ENCODE measurements at regions not wholly inside any gene's neighbourhood (a gene's known extent, or its start where the extent isn't known, plus 50 kb on each side); places are given as distances from the start of the nearest gene placed in this dataset.
A peak's percentile ranks its signal among the peaks of the same experiment; 100 is the strongest.

GRCh38 chr13:89153941-89154340 lies 1482.8 kb downstream of the SLITRK5 start:
- no peak for TF ChIP-seq CTCF (IDR thresholded peaks at IDR 0.05)
- intact Hi-C loops (cut with DNase I) = no loop called here
- Histone ChIP-seq H3K27me3 (no peaks in the 10 kb centered on the region), H3K36me3 (no peaks in the 10 kb centered on the region), H3K4me3 (no peak overlapping the region), H3K9me3 (peaks cover 0 to 22% (median 0%) of the 10 kb centered on the region in 11 donors), H3K27ac (no peak overlapping the region), H3K4me1 (no peaks in the 10 kb centered on the region)
- DNase-seq (no peak), ATAC-seq (no peak)
- WGBS, 2 donors = 90 to 95% methylated on average over 5 of the region's 5 CpGs

- H3K27ac ChIP-seq = no peak overlapping the region
- WGBS, 2 donors = 91% methylated on average over 16 of the region's 16 CpGs
- H3K9me3 ChIP-seq = peaks cover 0 to 26% (median 0%) of the 10 kb centered on the region in 11 donors
- H3K4me3 ChIP-seq = no peak overlapping the region
- DNase-seq (no peak), ATAC-seq (peak in 1 of 8 donors; percentile 49)
- no peak for TF ChIP-seq CTCF (IDR thresholded peaks at IDR 0.05)
- H3K27me3 ChIP-seq = no peaks in the 10 kb centered on the region
- intact Hi-C loops (cut with DNase I) = no loop called here
- H3K36me3 ChIP-seq = no peaks in the 10 kb centered on the region
- no peaks in the 10 kb centered on the region for H3K4me1 ChIP-seq
These were observed 1491.9 kb downstream of the SLITRK5 start for GRCh38 chr13:89163096-89163495.

- no peaks in the 10 kb centered on the region for H3K27me3 ChIP-seq
- no peak for DNase-seq
- H3K36me3 ChIP-seq = no peaks in the 10 kb centered on the region
- intact Hi-C loops (cut with DNase I) = loop anchor here in 1 of 10 donors (5.0 kb wide), 1 partner anchor 858 kb away; no protein-coding TSS in a partner anchor
- TF ChIP-seq CTCF (IDR thresholded peaks at IDR 0.05) = no peak
- WGBS, 2 donors = 77 to 82% methylated on average over 1 of the region's 1 CpG
- no peaks in the 10 kb centered on the region for H3K4me1 ChIP-seq
- H3K9me3 ChIP-seq = peaks cover 0 to 13% (median 0%) of the 10 kb centered on the region in 11 donors
- no peak for ATAC-seq
- H3K27ac ChIP-seq = no peak overlapping the region
- H3K4me3 ChIP-seq = no peak overlapping the region
These were observed 1494.5 kb downstream of the SLITRK5 start for GRCh38 chr13:89165685-89166084.

- H3K27ac ChIP-seq = no peak overlapping the region
- TF ChIP-seq CTCF (IDR thresholded peaks at IDR 0.05) = no peak
- ATAC-seq (peak in 1 of 8 donors; percentile 80), DNase-seq (no peak)
- H3K27me3 ChIP-seq = no peaks in the 10 kb centered on the region
- H3K9me3 ChIP-seq = no peaks in the 10 kb centered on the region
- 31 to 51% methylated on average over 1 of the region's 1 CpG for WGBS, 2 donors
- H3K4me3 ChIP-seq = no peak overlapping the region
- no peaks in the 10 kb centered on the region for H3K36me3 ChIP-seq
- H3K4me1 ChIP-seq = no peaks in the 10 kb centered on the region
- intact Hi-C loops (cut with DNase I) = loop anchor here in 1 of 10 donors (5.0 kb wide), 1 partner anchor 863 kb away; no protein-coding TSS in a partner anchor
These were observed 1498.8 kb downstream of the SLITRK5 start for GRCh38 chr13:89169951-89170350.

Measured in heart right ventricle (tissue), 16 donors.